ENCODE measurements at regions not wholly inside any gene's neighbourhood (a gene's known extent, or its start where the extent isn't known, plus 50 kb on each side); places are given as distances from the start of the nearest gene placed in this dataset.
A peak's percentile ranks its signal among the peaks of the same experiment; 100 is the strongest.
"Not testable (repeated sequence)": the region's sequence is repeated elsewhere in the genome, so short reads cannot be mapped to it uniquely, and the experiment has no call there.

DNA sequence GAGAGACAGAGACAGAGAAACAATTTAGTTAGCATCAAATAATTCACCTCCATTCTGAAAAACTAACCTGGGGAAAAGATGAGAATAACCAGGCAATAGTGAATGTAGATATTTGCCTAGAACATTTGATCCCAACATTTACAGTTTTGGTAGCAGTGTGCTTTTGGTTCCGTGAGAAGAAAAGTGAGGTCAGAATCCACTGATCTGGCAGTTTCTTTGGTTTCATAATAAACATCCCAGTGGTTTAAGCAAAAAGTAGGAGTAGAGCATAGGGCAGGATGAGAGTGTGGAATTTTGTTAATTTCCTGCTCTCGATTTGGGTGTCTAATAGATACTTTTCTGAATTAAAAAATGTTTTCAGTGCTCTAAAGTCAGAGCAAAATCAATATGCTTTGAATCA, 887.0 kb downstream of the NR2F1-AS1 start:
- TF ChIP-seq, protein P1, sequence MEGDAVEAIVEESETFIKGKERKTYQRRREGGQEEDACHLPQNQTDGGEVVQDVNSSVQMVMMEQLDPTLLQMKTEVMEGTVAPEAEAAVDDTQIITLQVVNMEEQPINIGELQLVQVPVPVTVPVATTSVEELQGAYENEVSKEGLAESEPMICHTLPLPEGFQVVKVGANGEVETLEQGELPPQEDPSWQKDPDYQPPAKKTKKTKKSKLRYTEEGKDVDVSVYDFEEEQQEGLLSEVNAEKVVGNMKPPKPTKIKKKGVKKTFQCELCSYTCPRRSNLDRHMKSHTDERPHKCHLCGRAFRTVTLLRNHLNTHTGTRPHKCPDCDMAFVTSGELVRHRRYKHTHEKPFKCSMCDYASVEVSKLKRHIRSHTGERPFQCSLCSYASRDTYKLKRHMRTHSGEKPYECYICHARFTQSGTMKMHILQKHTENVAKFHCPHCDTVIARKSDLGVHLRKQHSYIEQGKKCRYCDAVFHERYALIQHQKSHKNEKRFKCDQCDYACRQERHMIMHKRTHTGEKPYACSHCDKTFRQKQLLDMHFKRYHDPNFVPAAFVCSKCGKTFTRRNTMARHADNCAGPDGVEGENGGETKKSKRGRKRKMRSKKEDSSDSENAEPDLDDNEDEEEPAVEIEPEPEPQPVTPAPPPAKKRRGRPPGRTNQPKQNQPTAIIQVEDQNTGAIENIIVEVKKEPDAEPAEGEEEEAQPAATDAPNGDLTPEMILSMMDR (IDR thresholded peaks at IDR 0.05; ENCODE audit: low read depth, low read length, missing control alignments): no peak

DNA sequence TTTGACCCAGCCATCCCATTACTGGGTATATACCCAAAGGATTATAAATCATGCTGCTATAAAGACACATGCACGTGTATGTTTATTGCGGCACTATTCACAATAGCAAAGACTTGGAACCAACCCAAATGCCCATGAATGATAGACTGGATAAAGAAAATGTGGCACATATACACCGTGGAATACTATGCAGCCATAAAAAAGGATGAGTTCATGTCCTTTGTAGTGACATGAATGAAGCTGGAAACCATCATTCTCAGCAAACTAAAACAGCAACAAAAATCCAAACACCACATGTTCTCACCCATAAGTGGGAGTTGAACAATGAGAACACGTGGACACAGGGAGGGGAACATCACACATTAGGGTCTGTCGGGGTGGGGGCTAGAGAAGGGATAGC, 889.1 kb downstream of the NR2F1-AS1 start:
- DNase-seq (ENCODE audit: low read depth); H3K4me3 ChIP-seq (ENCODE audit: low read depth, low read length); in situ Hi-C loops (cut with HindIII; ENCODE audit: low sequenced_read_pairs): not testable (repeated sequence)

More for the DNA sequence above, 887.0 kb downstream of the NR2F1-AS1 start:
- no peak overlapping the region for H3K4me3 ChIP-seq (ENCODE audit: low read depth, low read length)
- DNase-seq (ENCODE audit: low read depth): no peak
- in situ Hi-C loops (cut with HindIII; ENCODE audit: low sequenced_read_pairs): no loop called here

DNA sequence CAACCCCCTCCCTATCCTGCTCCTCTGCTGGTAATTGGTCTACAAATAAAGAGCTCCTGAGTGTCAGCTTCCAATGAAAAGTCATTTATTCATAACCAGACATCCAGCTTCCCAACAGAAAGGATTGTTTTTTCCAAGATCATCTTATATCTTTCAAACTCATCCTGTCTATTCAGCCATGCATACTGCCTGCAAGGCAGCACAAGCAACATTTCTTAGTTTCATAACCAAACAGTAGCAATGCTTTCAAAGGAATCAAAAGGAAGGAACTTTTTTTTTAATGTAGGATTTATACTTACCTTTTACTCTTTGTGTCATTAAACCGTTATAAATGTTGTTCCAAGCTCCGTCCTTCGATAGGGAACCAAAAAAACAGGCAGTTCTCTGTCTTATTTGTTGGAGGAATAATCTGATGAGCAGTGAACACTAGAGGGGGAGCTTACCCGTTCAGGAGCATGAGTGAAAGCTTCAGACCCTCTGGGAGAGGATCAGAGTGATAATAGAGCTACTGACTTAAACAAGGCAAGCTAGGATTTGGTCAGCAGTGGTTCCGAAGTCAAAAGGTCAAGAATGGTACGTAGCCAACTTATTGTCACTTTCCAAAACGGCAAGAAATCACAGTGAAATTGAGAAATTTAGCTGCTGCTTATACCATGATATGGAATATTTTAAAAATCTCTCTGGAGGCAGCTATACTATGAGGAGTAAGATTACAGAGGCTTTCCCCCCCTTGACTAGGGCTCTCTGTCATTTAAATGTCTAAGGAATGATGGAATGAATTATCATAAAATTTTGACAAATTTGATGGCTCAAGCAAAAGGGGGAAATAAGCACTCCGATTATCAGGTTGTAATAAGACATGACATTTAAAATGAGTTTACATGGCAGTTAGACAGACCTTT, 892.9 kb downstream of the NR2F1-AS1 start:
- DNase-seq (ENCODE audit: low read depth): peak; percentile 49
- in situ Hi-C loops (cut with HindIII; ENCODE audit: low sequenced_read_pairs): no loop called here
- H3K4me3 ChIP-seq (ENCODE audit: low read depth, low read length): no peak overlapping the region
- TF ChIP-seq, protein P1 (IDR thresholded peaks at IDR 0.05; ENCODE audit: low read depth, low read length, missing control alignments): peak; percentile 61

DNA sequence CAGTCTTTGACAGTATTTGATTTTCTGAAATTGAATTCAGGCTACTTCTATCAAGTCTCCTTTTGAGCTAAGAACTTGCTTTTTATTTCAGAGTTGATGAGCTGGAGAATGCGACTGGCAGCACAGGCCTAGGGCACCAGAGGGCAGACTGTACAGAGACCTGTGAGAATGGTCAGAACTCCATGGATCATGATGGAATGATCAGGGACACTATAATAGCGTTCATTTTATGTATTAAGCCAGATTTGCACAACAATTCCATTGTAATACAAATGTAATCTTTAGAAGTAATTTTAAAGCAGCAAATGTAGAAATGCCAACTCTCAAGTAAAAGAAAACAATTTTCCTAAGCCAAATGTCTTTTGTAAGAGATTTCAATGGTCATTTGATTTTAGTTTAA, 902.4 kb downstream of the NR2F1-AS1 start:
- no peak overlapping the region for H3K4me3 ChIP-seq (ENCODE audit: low read depth, low read length)
- in situ Hi-C loops (cut with HindIII; ENCODE audit: low sequenced_read_pairs): no loop called here
- DNase-seq (ENCODE audit: low read depth): no peak
- TF ChIP-seq, protein P1 (IDR thresholded peaks at IDR 0.05; ENCODE audit: low read depth, low read length, missing control alignments): peak; percentile 32

DNA sequence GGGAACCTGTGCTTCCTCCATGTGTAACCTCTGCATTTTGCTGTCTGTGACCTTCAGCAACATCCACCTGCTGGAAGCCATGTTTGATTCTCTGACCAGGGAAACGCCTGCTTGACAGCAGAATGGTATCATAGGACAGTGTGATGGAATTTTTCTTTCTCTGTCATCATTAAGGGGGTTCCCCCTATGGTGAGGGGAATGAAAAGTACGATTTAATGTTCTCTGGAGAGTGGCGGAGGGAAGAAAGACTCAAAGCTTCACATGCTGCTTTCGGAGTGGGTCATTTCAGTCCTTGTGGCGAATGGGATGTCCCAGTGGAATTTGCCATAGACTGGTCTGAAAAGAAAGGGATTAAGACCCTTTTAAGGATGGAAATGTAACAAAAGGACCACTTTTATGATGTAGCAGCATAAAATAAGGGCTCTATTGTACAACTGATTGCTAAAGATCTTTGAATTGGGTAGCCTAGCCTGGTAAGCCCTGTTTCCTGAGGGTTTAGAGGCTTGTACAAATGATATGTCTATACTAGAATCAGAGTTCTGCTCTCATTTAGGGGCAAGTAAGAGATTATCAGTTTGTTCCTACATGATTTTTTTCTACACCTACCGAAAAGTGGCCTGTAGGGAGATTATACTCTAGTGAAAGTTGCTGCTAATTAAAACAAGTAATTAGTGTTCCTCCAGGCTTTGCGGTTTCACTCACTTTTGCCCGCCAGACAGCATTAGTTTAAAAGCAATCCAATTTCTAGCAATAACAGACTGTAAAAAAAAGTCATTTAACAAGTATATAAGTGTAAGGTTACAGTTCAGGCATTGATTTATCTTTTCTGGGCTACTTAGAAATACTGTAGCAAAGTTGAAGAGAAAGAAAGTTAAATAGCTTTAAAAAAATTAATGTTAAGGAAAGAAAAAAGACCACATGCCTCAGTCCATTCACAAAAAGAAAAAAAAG, 904.5 kb downstream of the NR2F1-AS1 start:
- in situ Hi-C loops (cut with HindIII; ENCODE audit: low sequenced_read_pairs): no loop called here
- TF ChIP-seq, protein P1 (IDR thresholded peaks at IDR 0.05; ENCODE audit: low read depth, low read length, missing control alignments): no peak
- no peak for DNase-seq (ENCODE audit: low read depth)

DNA sequence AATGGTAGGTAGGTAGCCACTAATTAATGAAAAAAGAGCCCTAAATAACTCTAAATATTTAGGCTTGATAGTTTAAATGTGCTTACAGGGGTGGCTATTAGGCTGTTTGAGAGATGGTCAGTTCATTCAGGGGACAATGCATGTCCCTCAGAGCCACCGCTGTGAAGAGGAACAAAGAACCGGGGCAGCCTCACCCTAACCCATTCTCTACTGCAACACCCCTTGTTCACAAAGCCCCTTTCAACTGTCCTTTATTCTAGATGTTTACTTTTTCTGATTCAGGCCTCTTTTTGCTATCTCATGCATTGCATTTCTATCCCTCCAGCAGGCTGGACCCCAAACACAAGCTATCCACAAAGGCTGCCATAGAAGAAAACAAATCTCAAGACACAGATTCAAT, 906.7 kb downstream of the NR2F1-AS1 start:
- in situ Hi-C loops (cut with HindIII; ENCODE audit: low sequenced_read_pairs): no loop called here

More for the DNA sequence above, 904.5 kb downstream of the NR2F1-AS1 start:
- H3K4me3 ChIP-seq (ENCODE audit: low read depth, low read length): no peak overlapping the region

More for the DNA sequence above, 906.7 kb downstream of the NR2F1-AS1 start:
- no peak overlapping the region for H3K4me3 ChIP-seq (ENCODE audit: low read depth, low read length)
- TF ChIP-seq, protein P1 (IDR thresholded peaks at IDR 0.05; ENCODE audit: low read depth, low read length, missing control alignments): no peak
- no peak for DNase-seq (ENCODE audit: low read depth)

All from astrocyte of the cerebellum (primary cell).